ENCODE measurements at regions not wholly inside any gene's neighbourhood (a gene's known extent, or its start where the extent isn't known, plus 50 kb on each side); places are given as distances from the start of the nearest gene placed in this dataset.

DNA sequence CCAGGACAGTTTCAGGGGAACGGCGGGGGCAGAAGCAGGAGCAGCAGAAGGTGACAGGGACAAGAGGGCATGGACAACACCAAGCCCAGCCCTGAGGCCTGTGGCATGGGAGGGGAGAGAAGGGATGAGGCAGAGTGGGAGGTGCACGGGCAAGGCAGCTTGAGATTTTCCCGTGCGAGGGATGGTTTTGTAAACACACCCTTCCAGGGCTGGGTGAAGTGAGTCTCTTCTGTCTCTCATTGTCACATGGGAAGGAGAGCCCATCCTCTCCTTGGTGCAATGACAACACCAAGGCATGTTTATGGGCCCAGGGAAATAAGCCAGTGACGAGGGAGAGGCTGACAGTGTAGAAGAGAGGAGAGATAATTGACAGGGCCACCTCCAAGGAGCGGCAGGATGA is 69.6 kb upstream of the RIOK3 start:
- Histone ChIP-seq H3K4me1 (ENCODE audit: control insufficient read depth, insufficient read depth, low read length) (no peaks in the 10 kb centered on the region), H3K27ac (ENCODE audit: insufficient read depth, low read depth, low read length, poor library complexity, severe bottlenecking) (no peak overlapping the region)

DNA sequence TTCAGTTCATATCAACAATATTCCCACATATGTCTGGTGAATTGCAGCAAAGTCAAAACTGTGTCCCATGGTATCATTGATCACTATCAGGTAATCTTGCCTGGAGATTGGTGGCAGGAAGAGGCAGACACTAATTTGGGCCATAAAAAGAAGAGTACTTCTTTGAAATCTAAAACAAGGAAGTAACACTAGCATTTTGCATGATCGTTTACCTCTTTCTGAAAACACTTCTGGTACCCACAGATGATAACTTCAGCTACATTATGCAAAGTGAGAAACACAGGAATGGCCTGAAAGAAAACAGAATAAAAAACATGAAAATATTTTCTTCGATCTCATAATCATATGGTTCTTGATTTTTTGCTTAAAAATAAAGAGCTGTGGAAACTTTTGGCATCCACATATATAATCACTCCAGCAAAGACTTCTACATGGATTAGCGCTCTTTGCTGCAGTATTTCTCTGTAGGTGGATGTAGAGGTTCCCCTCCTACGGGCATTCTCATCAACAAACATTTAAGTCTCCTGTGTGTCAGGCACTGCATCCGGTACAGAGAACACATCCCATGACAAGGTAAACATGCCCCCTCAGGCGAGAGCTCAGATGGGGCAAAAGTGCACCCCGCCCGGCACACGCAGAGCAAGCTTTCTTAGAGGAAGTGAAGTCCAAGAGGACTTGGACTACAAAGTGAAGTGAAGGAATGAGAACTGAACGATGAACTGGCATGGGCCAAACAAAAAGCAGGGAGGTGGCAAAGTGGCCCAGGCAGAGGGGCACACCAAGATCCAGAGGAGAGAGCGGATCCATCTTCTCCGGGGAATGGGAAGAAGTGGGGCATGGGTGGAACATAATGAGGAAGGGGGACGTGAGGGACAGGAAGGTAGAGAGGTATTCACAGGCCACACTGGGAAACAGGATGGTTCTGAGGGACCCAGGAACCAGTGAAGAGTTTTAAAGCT is 68.0 kb upstream of the RIOK3 start:
- Histone ChIP-seq H3K9me3 (ENCODE audit: control insufficient read depth, low read length) (no peaks in the 10 kb centered on the region), H3K27ac (ENCODE audit: insufficient read depth, low read depth, low read length, poor library complexity, severe bottlenecking) (no peak overlapping the region), H3K27me3 (ENCODE audit: control insufficient read depth, insufficient read depth, low read length, poor library complexity, severe bottlenecking) (no peaks in the 10 kb centered on the region), H3K4me1 (ENCODE audit: control insufficient read depth, insufficient read depth, low read length) (no peaks in the 10 kb centered on the region), H3K4me3 (ENCODE audit: insufficient read depth, low read depth, low read length) (no peak overlapping the region), H3K36me3 (ENCODE audit: control insufficient read depth, insufficient read depth, low read length) (no peaks in the 10 kb centered on the region)
- WGBS, 2 experiments = 94% methylated on average over 12 to 13 of the region's 13 CpGs

More for the DNA sequence above, 69.6 kb upstream of the RIOK3 start:
- Histone ChIP-seq H3K4me3 (ENCODE audit: insufficient read depth, low read depth, low read length) (no peak overlapping the region), H3K27me3 (ENCODE audit: control insufficient read depth, insufficient read depth, low read length, poor library complexity, severe bottlenecking) (no peaks in the 10 kb centered on the region), H3K9me3 (ENCODE audit: control insufficient read depth, low read length) (no peaks in the 10 kb centered on the region), H3K36me3 (ENCODE audit: control insufficient read depth, insufficient read depth, low read length) (no peaks in the 10 kb centered on the region)
- 91 to 92% methylated on average over 7 of the region's 7 CpGs for WGBS, 2 experiments

DNA sequence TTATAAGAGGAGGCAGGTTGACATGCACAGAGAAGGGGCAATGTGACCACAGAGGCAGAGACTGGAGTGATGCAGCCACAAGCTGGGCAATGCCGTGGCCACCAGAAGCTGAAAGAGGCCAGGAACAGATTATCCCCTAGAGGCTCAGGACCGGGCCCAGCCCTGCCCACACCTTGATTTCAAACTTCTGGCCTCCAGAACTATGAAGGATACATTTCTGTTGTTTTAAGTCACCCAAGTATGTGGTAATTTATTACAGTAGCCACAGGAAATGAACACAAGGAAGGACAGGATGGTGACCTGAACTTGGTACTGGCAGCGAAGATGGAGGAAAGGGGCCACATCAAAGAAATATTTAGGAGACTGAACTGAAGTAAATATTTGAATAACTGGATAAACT is 66.8 kb upstream of the RIOK3 start:
- H3K9me3 ChIP-seq (ENCODE audit: control insufficient read depth, low read length) = no peaks in the 10 kb centered on the region
- no peaks in the 10 kb centered on the region for H3K36me3 ChIP-seq (ENCODE audit: control insufficient read depth, insufficient read depth, low read length)
- no peak overlapping the region for H3K4me3 ChIP-seq (ENCODE audit: insufficient read depth, low read depth, low read length)
- 94 to 97% methylated on average over 3 of the region's 3 CpGs for WGBS, 2 experiments
- no peak overlapping the region for H3K27ac ChIP-seq (ENCODE audit: insufficient read depth, low read depth, low read length, poor library complexity, severe bottlenecking)
- H3K4me1 ChIP-seq (ENCODE audit: control insufficient read depth, insufficient read depth, low read length) = no peaks in the 10 kb centered on the region
- H3K27me3 ChIP-seq (ENCODE audit: control insufficient read depth, insufficient read depth, low read length, poor library complexity, severe bottlenecking) = no peaks in the 10 kb centered on the region

DNA sequence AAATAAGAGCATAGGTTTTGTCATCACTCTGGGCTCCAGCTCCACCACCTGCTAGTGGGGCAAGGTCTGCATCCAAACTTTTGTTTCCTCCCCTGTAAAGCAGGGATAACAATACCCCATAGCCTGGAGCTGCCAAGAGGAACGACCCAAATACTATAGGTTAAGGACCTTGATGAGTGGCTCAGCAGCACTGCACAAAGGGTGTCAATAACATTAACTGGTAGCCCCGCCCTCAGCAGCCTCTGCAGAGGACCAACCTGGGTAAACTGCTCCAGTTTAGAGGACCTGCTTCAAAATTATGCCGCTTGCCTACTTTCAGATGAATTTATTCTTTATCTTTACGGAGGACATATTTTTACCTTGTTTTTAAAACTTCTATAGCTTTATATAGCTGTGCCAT is 65.8 kb upstream of the RIOK3 start:
- no peak overlapping the region for H3K4me3 ChIP-seq (ENCODE audit: insufficient read depth, low read depth, low read length)

DNA sequence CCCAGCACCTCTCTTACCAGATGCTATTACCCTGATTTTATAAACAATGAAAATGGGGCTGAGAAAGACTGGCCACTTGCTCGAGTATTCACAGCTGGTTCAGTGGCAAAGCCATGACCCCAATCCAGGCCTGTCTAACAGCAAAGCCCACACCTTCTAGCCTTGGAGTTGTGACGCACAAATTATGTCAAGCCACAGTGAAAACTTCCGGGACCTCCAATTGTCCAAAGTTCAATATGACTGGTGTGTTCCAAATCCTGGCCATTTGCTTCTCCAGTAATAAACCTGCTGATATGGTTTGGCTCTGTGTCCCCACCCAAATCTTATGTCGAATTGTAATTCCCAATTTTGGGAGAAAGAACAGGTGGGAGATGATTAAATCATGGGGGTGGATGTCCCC is 64.7 kb upstream of the RIOK3 start:
- Histone ChIP-seq H3K27ac (ENCODE audit: insufficient read depth, low read depth, low read length, poor library complexity, severe bottlenecking) (no peak overlapping the region), H3K4me3 (ENCODE audit: insufficient read depth, low read depth, low read length) (no peak overlapping the region), H3K9me3 (ENCODE audit: control insufficient read depth, low read length) (no peaks in the 10 kb centered on the region), H3K4me1 (ENCODE audit: control insufficient read depth, insufficient read depth, low read length) (no peaks in the 10 kb centered on the region), H3K27me3 (ENCODE audit: control insufficient read depth, insufficient read depth, low read length, poor library complexity, severe bottlenecking) (no peaks in the 10 kb centered on the region), H3K36me3 (ENCODE audit: control insufficient read depth, insufficient read depth, low read length) (no peaks in the 10 kb centered on the region)
- 93 to 96% methylated on average over 4 of the region's 4 CpGs for WGBS, 2 experiments

More for the DNA sequence above, 65.8 kb upstream of the RIOK3 start:
- H3K27me3 ChIP-seq (ENCODE audit: control insufficient read depth, insufficient read depth, low read length, poor library complexity, severe bottlenecking) = no peaks in the 10 kb centered on the region
- H3K27ac ChIP-seq (ENCODE audit: insufficient read depth, low read depth, low read length, poor library complexity, severe bottlenecking) = no peak overlapping the region
- H3K36me3 ChIP-seq (ENCODE audit: control insufficient read depth, insufficient read depth, low read length) = no peaks in the 10 kb centered on the region
- H3K4me1 ChIP-seq (ENCODE audit: control insufficient read depth, insufficient read depth, low read length) = no peaks in the 10 kb centered on the region
- 74 to 80% methylated on average over 4 of the region's 4 CpGs for WGBS, 2 experiments
- H3K9me3 ChIP-seq (ENCODE audit: control insufficient read depth, low read length) = no peaks in the 10 kb centered on the region

DNA sequence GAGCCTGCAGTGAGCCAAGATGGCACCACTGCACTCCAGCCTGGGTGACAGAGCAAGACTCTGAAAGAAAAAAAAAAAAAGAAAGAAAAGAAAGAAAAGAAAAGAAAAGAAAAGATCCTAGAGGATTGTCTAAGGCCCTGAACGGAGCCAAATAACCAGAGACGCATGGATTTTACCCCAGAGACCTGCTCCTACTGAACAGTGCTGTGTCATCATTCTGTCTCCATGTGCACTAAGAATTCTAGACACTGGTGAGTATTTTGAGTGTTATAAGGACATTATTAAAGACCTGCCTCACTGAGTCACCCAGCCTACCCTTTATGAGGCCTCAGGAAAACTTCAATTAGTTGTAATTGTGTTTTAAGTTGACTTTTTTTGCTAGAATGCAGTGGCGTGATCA is 61.9 kb upstream of the RIOK3 start:
- no peaks in the 10 kb centered on the region for H3K27me3 ChIP-seq (ENCODE audit: control insufficient read depth, insufficient read depth, low read length, poor library complexity, severe bottlenecking)
- no peak overlapping the region for H3K27ac ChIP-seq (ENCODE audit: insufficient read depth, low read depth, low read length, poor library complexity, severe bottlenecking)
- no peaks in the 10 kb centered on the region for H3K36me3 ChIP-seq (ENCODE audit: control insufficient read depth, insufficient read depth, low read length)
- WGBS, 2 experiments = 88 to 92% methylated on average over 3 of the region's 3 CpGs
- H3K4me3 ChIP-seq (ENCODE audit: insufficient read depth, low read depth, low read length) = no peak overlapping the region
- no peaks in the 10 kb centered on the region for H3K4me1 ChIP-seq (ENCODE audit: control insufficient read depth, insufficient read depth, low read length)
- no peaks in the 10 kb centered on the region for H3K9me3 ChIP-seq (ENCODE audit: control insufficient read depth, low read length)

DNA sequence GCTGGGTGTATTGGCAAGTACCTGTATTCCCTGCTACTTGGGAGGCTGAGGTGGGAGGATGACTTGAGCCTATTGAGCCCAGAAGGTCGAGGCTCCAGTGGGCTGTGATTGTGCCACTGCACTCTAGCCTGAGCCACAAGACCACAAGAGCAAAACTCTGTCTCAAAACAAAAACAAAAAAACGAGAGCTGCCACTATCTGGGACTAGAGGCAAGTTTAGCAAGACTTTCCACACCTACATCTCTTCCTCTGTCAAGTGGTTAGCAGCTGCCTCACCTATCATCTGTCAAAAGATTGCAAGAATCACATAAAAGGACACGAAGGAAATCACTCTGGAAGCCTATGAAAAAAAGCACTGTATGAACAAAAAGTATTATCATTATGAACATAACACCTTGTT is 55.2 kb upstream of the RIOK3 start:
- 89 to 97% methylated on average over 2 to 3 of the region's 3 CpGs for WGBS, 2 experiments
- Histone ChIP-seq H3K27ac (ENCODE audit: insufficient read depth, low read depth, low read length, poor library complexity, severe bottlenecking) (no peak overlapping the region), H3K27me3 (ENCODE audit: control insufficient read depth, insufficient read depth, low read length, poor library complexity, severe bottlenecking) (no peaks in the 10 kb centered on the region), H3K36me3 (ENCODE audit: control insufficient read depth, insufficient read depth, low read length) (no peaks in the 10 kb centered on the region), H3K4me3 (ENCODE audit: insufficient read depth, low read depth, low read length) (no peak overlapping the region), H3K9me3 (ENCODE audit: control insufficient read depth, low read length) (no peaks in the 10 kb centered on the region), H3K4me1 (ENCODE audit: control insufficient read depth, insufficient read depth, low read length) (peaks cover 17% of the 10 kb centered on the region)

DNA sequence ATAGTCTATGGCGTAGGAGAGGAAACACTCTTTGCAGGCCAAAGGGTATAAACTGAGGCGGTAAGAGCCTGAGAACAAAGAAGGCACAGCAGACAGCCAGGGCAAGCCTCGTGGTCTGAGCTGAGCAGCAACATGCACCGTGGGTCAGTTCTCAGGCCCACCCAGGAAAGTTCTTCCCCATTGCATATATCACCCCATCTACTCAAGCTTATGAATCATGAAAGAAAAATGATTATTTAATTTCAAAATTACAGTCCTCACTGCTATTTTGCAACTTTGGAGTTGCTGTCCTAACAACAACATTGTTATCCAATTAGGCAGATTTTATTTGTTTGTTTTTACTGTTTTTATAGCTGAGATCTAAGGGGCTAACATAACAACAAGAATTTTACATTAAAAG is 54.7 kb upstream of the RIOK3 start:
- 85 to 88% methylated on average over 4 of the region's 4 CpGs for WGBS, 2 experiments
- Histone ChIP-seq H3K4me1 (ENCODE audit: control insufficient read depth, insufficient read depth, low read length) (peaks cover 17% of the 10 kb centered on the region), H3K27ac (ENCODE audit: insufficient read depth, low read depth, low read length, poor library complexity, severe bottlenecking) (no peak overlapping the region), H3K36me3 (ENCODE audit: control insufficient read depth, insufficient read depth, low read length) (no peaks in the 10 kb centered on the region), H3K27me3 (ENCODE audit: control insufficient read depth, insufficient read depth, low read length, poor library complexity, severe bottlenecking) (no peaks in the 10 kb centered on the region), H3K4me3 (ENCODE audit: insufficient read depth, low read depth, low read length) (no peak overlapping the region), H3K9me3 (ENCODE audit: control insufficient read depth, low read length) (no peaks in the 10 kb centered on the region)

DNA sequence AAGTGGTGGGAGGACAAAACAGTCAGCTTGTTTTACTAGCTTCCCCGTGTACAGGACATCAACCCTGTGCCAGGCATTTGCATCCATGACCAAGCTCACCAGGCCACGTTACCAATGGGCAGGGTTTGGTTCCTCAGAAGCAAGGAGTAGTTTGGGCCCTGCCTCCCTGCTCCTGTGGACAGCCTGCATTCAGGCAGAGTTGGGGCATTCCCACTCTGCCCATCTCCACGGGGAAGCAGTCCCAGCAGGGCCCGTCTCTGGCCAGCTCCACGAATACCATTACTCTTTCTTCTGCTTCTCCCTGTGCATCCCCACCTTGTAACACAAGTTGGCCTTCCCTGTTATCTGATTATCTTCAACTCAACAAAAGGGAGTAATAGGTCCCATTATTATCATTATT is 54.0 kb upstream of the RIOK3 start:
- WGBS, 2 experiments = 65 to 69% methylated on average over 5 of the region's 5 CpGs
- no peak overlapping the region for H3K27ac ChIP-seq (ENCODE audit: insufficient read depth, low read depth, low read length, poor library complexity, severe bottlenecking)
- H3K36me3 ChIP-seq (ENCODE audit: control insufficient read depth, insufficient read depth, low read length) = no peaks in the 10 kb centered on the region
- H3K4me1 ChIP-seq (ENCODE audit: control insufficient read depth, insufficient read depth, low read length) = peaks cover 17% of the 10 kb centered on the region
- H3K9me3 ChIP-seq (ENCODE audit: control insufficient read depth, low read length) = no peaks in the 10 kb centered on the region
- H3K27me3 ChIP-seq (ENCODE audit: control insufficient read depth, insufficient read depth, low read length, poor library complexity, severe bottlenecking) = no peaks in the 10 kb centered on the region
- no peak overlapping the region for H3K4me3 ChIP-seq (ENCODE audit: insufficient read depth, low read depth, low read length)

DNA sequence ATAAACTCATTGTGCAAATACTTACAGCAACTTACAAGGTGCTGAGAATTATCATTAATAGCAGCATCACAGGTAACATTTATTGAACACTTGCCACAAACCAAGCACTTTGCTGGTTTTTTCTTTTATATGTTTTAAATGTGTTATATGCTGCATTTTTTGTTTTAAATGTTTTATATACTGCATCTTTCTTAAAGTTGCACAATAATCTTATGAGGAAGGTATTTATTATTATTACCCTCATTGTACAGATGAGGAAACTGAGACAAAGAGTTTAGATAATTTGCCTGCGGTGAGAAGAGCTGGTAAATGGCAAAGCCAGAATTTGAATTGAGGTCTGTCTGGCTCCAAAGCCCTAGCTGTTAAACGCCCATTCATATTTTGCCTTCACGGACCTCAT is 52.2 kb upstream of the RIOK3 start:
- Histone ChIP-seq H3K4me3 (ENCODE audit: insufficient read depth, low read depth, low read length) (no peak overlapping the region), H3K4me1 (ENCODE audit: control insufficient read depth, insufficient read depth, low read length) (peaks cover 17% of the 10 kb centered on the region), H3K27me3 (ENCODE audit: control insufficient read depth, insufficient read depth, low read length, poor library complexity, severe bottlenecking) (no peaks in the 10 kb centered on the region), H3K27ac (ENCODE audit: insufficient read depth, low read depth, low read length, poor library complexity, severe bottlenecking) (no peak overlapping the region), H3K9me3 (ENCODE audit: control insufficient read depth, low read length) (no peaks in the 10 kb centered on the region), H3K36me3 (ENCODE audit: control insufficient read depth, insufficient read depth, low read length) (no peaks in the 10 kb centered on the region)
- WGBS, 2 experiments = 88 to 93% methylated on average over 3 of the region's 3 CpGs
